ENCODE measurements at regions not wholly inside any gene's neighbourhood (a gene's known extent, or its start where the extent isn't known, plus 50 kb on each side); places are given as distances from the start of the nearest gene placed in this dataset.
A peak's percentile ranks its signal among the peaks of the same experiment; 100 is the strongest.

DNA sequence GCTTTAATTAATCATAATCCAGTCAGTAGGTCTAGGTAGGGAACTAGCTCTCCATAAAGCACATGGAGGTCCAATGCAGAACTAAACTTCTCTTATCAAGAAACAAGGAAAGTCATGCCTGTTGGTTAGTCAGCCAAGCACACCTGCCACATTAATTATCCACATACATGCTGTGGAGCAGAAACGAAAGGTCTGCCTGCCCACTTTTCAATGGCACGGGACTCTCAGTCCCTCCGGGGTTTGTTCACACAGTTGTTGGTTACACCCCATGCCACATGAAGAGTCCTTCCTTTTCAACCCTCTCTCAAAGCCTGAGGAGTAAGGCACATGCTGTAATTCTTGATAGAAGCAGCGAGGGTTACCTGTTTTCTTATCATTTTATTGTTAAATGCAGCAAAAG, 1096.4 kb upstream of the MAP3K7 start:
- no peaks in the 10 kb centered on the region for H3K36me3 ChIP-seq
- H3K4me3 ChIP-seq = no peak overlapping the region
- no peaks in the 10 kb centered on the region for H3K27me3 ChIP-seq
- no peak for DNase-seq
- no peaks in the 10 kb centered on the region for H3K9me3 ChIP-seq (replicated peaks)
- H3K27ac ChIP-seq = no peak overlapping the region
- peaks cover 3% of the 10 kb centered on the region; the same call in 1 of the 2 replicates for H3K4me1 ChIP-seq

DNA sequence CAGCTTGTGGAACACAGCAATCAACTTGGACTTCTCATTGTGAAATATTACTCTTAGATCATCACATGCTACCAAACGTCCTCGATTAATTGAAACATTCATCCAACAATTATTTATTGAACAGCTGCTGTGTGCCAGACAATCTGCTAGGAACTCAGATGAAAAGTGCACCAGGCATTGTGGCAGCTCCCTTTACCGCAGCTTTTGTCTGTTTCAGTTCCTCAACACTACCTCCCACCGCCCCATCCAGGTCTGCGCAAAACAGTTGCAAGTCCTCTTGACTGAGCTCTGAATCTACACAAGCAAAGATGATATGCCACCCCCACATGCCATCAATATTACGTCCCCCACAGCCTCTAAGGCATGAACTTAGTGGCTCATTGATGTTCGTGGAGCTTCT, 1094.4 kb upstream of the MAP3K7 start:
- H3K27ac ChIP-seq = no peak overlapping the region
- DNase-seq = no peak

DNA sequence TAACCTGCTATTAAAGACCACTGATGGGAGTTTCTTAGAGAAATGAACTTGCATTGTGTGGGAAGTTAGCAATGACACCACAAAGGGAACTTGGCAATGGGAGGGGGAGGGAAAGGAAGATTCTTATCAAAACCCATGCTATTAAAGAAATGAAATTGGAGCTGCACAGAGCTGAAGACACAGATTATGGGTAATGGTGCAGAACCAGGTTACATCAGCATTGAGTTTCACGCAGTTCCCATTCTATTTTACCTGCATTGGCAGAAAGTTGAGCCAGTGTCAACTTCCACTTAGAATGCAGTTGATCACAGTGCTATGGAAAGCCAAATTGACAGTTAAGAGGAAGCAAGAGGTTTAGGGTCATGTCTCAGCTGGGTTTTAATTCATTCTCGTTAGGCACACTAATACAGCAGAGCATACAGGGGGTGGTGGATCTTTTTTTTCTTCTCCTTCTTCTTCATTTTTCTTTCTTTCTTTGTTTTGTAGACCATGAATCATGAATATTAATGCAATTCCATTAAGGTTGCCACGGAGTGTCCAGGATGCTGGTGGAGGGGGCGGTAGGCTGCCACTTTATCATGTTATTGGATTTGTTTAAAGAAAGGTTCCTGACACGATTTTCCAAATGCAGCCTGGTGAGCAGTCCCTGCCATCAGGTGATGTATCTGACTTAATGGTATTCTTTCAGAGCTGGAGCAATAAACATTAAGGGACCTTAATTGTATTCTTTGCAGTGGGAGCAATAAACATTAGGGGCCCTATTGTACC, 1092.0 kb upstream of the MAP3K7 start:
- Histone ChIP-seq H3K36me3 (no peaks in the 10 kb centered on the region), H3K27ac (no peak overlapping the region), H3K27me3 (no peaks in the 10 kb centered on the region)

More for the DNA sequence above, 1094.4 kb upstream of the MAP3K7 start:
- Histone ChIP-seq H3K4me3 (no peak overlapping the region), H3K27me3 (no peaks in the 10 kb centered on the region), H3K36me3 (no peaks in the 10 kb centered on the region), H3K4me1 (peaks cover 16% of the 10 kb centered on the region), H3K9me3 (replicated peaks) (no peaks in the 10 kb centered on the region)

GRCh38 chr6:91672201-91672600, 1085.3 kb upstream of the MAP3K7 start:
- no peaks in the 10 kb centered on the region for H3K27me3 ChIP-seq
- no peaks in the 10 kb centered on the region for H3K36me3 ChIP-seq
- no peaks in the 10 kb centered on the region for H3K9me3 ChIP-seq (replicated peaks)
- H3K4me1 ChIP-seq = peaks cover 54% of the 10 kb centered on the region
- peak; percentile 15 to 71 for DNase-seq
- no peak overlapping the region for H3K4me3 ChIP-seq
- H3K27ac ChIP-seq = peak overlapping the region; percentile 58

More for the DNA sequence above, 1092.0 kb upstream of the MAP3K7 start:
- DNase-seq = no peak
- Histone ChIP-seq H3K4me1 (peaks cover 16% of the 10 kb centered on the region), H3K4me3 (no peak overlapping the region), H3K9me3 (replicated peaks) (no peaks in the 10 kb centered on the region)

GRCh38 chr6:91669871-91670268, 1083.0 kb upstream of the MAP3K7 start:
- H3K4me1 ChIP-seq = peaks cover 47% of the 10 kb centered on the region
- H3K27ac ChIP-seq = peak overlapping the region; percentile 87
- no peaks in the 10 kb centered on the region for H3K27me3 ChIP-seq
- H3K4me3 ChIP-seq = peak overlapping the region; percentile 41
- H3K36me3 ChIP-seq = no peaks in the 10 kb centered on the region
- H3K9me3 ChIP-seq (replicated peaks) = no peaks in the 10 kb centered on the region
- DNase-seq = peak; percentile 70 to 85

DNA sequence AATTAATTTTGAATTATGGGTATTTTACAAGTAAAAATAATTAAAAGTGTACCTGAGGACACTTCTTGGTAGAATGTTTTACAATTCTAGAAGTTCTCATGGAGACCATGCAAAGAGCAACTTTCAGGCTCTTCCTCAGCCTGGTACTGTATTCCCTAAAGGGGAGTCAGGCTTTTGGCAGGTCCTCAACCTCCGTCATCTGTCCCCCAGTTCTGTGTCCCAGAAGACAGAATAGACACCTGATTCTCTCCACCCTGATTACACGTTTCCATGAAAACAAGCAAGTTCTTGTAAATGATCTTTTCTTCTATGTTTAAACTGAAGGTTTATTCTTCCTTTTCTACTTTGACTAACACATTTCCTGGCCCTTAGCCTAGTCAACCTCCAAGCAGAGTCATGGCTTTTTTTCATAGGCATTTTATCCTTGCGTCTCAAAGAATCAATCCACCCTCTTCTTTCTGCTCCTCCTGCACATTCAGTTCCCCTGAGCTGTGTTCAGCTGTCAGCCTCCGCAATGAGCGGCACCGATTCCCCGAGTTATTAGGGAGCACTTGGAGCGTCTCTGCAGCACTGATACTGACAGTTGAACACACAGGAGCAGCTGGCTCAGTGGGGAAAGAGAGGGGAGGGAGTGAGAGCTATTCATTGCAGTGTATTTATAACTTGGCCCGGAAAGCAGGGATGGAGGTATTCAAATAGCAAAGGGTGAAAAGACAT, 1082.4 kb upstream of the MAP3K7 start:
- Histone ChIP-seq H3K4me3 (peak overlapping the region; percentile 41), H3K36me3 (no peaks in the 10 kb centered on the region), H3K27ac (peak overlapping the region; percentile 87), H3K4me1 (peaks cover 47% of the 10 kb centered on the region), H3K27me3 (no peaks in the 10 kb centered on the region), H3K9me3 (replicated peaks) (no peaks in the 10 kb centered on the region)
- peak; percentile 94 to 97 for DNase-seq

DNA sequence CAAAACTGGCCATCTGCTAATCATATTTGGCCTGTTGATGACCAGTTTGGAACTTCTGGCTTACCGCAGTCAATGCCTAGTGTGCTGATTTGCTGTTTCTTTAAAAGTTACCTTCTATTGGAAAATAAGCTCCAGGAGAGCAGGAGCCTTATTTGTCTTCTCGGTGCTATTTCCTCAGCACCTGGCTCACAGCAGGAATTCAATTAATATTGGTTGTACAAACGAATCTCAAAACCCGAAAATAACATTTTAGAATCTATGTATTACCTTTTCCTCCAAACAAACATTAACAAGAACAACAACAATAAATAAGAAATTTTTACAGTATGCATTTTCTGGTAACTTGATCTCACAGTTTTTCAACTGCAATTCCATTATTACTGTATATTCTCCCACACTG, 1080.7 kb upstream of the MAP3K7 start:
- no peak for DNase-seq
- Histone ChIP-seq H3K9me3 (replicated peaks) (peaks cover 3% of the 10 kb centered on the region; the same call in 1 of the 2 replicates), H3K27ac (no peak overlapping the region)

GRCh38 chr6:91664327-91664959, 1077.6 kb upstream of the MAP3K7 start:
- Histone ChIP-seq H3K36me3 (no peaks in the 10 kb centered on the region), H3K27ac (no peak overlapping the region), H3K4me3 (no peak overlapping the region), H3K9me3 (replicated peaks) (peaks cover 3% of the 10 kb centered on the region; the same call in 1 of the 2 replicates), H3K27me3 (no peaks in the 10 kb centered on the region), H3K4me1 (peaks cover 10% of the 10 kb centered on the region; the same call in 1 of the 2 replicates)
- DNase-seq = no peak

More for the DNA sequence above, 1080.7 kb upstream of the MAP3K7 start:
- Histone ChIP-seq H3K4me1 (peaks cover 37% of the 10 kb centered on the region), H3K4me3 (no peak overlapping the region), H3K36me3 (no peaks in the 10 kb centered on the region), H3K27me3 (no peaks in the 10 kb centered on the region)

- H3K4me3 ChIP-seq = no peak overlapping the region
- no peak for DNase-seq
- H3K27me3 ChIP-seq = no peaks in the 10 kb centered on the region
- no peaks in the 10 kb centered on the region for H3K4me1 ChIP-seq
- H3K9me3 ChIP-seq (replicated peaks) = peaks cover 3% of the 10 kb centered on the region; the same call in 1 of the 2 replicates
- no peaks in the 10 kb centered on the region for H3K36me3 ChIP-seq
- no peak overlapping the region for H3K27ac ChIP-seq
Measured at GRCh38 chr6:91660893-91661292, 1074.0 kb upstream of the MAP3K7 start.

DNA sequence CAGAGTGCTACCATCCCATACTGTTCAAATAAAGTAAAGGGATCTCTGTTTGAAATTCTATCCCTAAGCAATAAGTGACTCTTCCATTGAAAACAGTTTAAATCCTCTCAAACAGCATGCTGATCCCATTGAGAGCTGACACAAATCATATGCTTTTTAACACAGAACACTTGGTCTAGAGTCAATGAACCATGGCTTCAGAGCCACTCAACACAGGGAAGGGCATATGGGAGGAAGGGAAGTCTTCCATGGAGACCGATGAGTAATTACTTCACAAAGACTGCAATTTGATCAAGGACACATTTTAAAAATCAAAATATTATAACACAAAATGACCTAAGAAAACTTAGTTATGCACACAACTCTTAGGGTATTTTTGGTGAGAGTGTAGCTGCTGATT, 1073.0 kb upstream of the MAP3K7 start:
- Histone ChIP-seq H3K27ac (no peak overlapping the region), H3K27me3 (no peaks in the 10 kb centered on the region), H3K4me1 (no peaks in the 10 kb centered on the region), H3K4me3 (no peak overlapping the region), H3K9me3 (replicated peaks) (peaks cover 3% of the 10 kb centered on the region; the same call in 1 of the 2 replicates), H3K36me3 (no peaks in the 10 kb centered on the region)
- DNase-seq = no peak

- no peaks in the 10 kb centered on the region; the same call in 1 of the 2 replicates for H3K9me3 ChIP-seq (replicated peaks)
- H3K4me1 ChIP-seq = peaks cover 5% of the 10 kb centered on the region
- H3K27ac ChIP-seq = no peak overlapping the region
- no peak for DNase-seq
- H3K27me3 ChIP-seq = no peaks in the 10 kb centered on the region
- no peaks in the 10 kb centered on the region for H3K36me3 ChIP-seq
- H3K4me3 ChIP-seq = no peak overlapping the region
Measured at GRCh38 chr6:91654793-91655192, 1067.9 kb upstream of the MAP3K7 start.

- Histone ChIP-seq H3K4me1 (peaks cover 5% of the 10 kb centered on the region), H3K36me3 (no peaks in the 10 kb centered on the region), H3K4me3 (no peak overlapping the region), H3K27me3 (no peaks in the 10 kb centered on the region), H3K9me3 (replicated peaks) (no peaks in the 10 kb centered on the region; the same call in 1 of the 2 replicates), H3K27ac (no peak overlapping the region)
- no peak for DNase-seq
Measured at GRCh38 chr6:91654357-91654756, 1067.5 kb upstream of the MAP3K7 start.

DNA sequence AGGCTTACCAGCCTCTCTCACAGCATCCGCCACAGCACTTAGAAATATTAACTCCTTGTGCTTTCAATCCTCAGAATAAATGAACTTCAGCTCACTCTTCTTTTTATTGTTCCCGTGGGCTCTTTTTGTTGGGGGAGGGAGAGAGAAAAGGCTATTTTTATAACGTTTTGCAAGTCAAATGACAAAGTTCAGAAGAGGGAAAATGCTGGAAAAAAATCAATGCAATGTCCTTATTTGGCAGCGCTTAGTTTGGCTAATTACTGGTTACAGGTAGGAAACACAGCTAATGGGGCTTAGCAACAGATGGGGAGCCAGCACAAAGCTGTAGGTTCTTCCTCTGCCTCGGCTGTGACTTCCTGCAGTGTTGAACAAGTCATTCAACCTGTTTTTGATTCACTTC, 1067.0 kb upstream of the MAP3K7 start:
- Histone ChIP-seq H3K9me3 (replicated peaks) (no peaks in the 10 kb centered on the region; the same call in 1 of the 2 replicates), H3K27me3 (no peaks in the 10 kb centered on the region), H3K27ac (no peak overlapping the region; the same call in 1 of the 2 replicates), H3K4me3 (no peak overlapping the region), H3K4me1 (peaks cover 5% of the 10 kb centered on the region), H3K36me3 (no peaks in the 10 kb centered on the region)
- no peak for DNase-seq

- DNase-seq = no peak
- Histone ChIP-seq H3K27ac (no peak overlapping the region), H3K4me3 (no peak overlapping the region), H3K27me3 (no peaks in the 10 kb centered on the region), H3K4me1 (peaks cover 5% of the 10 kb centered on the region), H3K36me3 (no peaks in the 10 kb centered on the region), H3K9me3 (replicated peaks) (no peaks in the 10 kb centered on the region; the same call in 1 of the 2 replicates)
Measured at GRCh38 chr6:91653076-91653723, 1066.3 kb upstream of the MAP3K7 start.
